GM21528 (cell line): ENCODE measurements at regions not wholly inside any gene's neighbourhood (a gene's known extent, or its start where the extent isn't known, plus 50 kb on each side); places are given as distances from the start of the nearest gene placed in this dataset.
"Not testable (repeated sequence)": the region's sequence is repeated elsewhere in the genome, so short reads cannot be mapped to it uniquely, and the experiment has no call there.

ENCODE experiments used
- ATAC-seq: cut with Tn5 transposase; IDR thresholded peaks from one replicate; pipeline ENCODE4 v1.9.1; 2021; ENCODE audit warnings: mild to moderate bottlenecking, moderate library complexity; ENCODE audit not compliant: unreplicated experiment, low FRiP score

DNA sequence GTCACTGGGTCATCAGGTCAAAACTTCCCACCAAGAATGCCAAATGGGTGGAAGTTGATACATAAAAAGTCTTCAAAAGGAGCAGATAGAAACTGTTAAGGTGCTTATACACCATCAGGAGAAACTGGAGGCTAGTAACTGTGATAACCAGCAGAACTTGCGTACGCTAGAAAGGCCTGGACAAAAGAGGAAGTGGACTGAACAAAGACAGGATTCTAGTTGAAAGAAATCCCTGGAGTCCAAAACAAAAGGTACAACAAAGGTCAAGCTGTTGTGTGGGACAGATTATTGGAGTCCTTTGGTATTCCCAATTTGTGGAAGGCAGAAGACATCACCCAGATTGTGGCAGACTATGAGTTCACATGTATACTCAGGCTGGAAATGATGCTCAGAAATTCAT is 215.8 kb upstream of the PBX1 start:
- no peak for ATAC-seq

DNA sequence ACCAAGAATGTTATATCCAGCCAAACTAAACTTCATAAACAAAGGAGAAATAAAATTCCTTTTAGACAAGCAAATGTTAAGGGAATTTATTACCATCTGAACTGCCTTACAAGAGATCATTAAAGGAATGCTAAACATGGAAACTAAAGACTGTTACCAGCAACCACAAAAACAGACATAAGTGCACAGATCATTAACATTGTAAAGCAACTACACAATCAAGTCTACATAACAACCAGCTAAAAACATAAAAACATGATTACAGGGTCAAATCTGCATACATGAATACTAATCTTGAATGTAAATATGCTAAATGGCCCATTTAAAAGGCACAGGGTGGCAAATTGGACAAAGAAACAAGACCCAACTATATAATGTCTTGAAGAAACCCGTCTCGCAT is 211.0 kb upstream of the PBX1 start:
- no peak for ATAC-seq

GRCh38 chr1:164356511-164356910 is 202.5 kb upstream of the PBX1 start:
- ATAC-seq, result no peak

DNA sequence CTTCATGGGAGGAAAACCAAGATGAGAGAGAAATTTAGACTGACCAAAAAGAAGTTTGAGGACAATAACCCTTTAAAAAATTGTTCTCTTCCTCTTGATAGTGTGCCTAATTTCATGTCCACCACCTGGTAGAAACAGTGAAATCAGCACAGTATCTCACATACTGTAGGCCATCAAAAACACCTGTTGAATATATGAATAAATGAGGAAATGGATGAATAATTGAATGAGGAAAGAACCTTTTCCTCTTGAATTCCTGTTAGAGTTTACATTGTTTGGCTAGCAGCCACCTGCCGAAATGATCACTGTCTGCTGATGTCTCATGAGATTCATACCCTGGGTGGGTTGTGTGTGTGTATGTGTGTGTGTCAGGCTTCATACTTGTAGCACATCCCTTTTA is 198.7 kb upstream of the PBX1 start:
- ATAC-seq, result no peak

GRCh38 chr1:164361927-164362326 is 197.1 kb upstream of the PBX1 start:
- no peak for ATAC-seq

DNA sequence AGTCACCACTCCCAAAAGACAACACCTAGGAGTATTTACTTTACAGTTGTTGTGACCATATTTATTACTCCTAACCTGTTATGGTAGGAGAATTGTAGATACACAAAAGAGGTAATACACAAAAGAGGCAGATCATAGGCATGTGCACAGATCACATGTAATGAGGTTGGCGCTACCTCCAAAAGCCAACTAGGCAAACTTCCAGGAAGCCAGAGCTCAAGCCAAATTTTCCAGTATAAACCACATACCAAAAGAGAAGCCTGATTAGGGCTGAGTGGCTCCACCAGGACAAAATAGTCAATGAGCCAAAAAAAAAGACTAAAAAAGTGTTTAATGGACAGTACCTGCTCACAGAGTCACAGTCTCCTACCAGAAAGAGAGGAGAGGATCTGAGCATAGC is 195.0 kb upstream of the PBX1 start:
- no peak for ATAC-seq

- no peak for ATAC-seq
Measured at GRCh38 chr1:164366014-164366413, 193.0 kb upstream of the PBX1 start.

DNA sequence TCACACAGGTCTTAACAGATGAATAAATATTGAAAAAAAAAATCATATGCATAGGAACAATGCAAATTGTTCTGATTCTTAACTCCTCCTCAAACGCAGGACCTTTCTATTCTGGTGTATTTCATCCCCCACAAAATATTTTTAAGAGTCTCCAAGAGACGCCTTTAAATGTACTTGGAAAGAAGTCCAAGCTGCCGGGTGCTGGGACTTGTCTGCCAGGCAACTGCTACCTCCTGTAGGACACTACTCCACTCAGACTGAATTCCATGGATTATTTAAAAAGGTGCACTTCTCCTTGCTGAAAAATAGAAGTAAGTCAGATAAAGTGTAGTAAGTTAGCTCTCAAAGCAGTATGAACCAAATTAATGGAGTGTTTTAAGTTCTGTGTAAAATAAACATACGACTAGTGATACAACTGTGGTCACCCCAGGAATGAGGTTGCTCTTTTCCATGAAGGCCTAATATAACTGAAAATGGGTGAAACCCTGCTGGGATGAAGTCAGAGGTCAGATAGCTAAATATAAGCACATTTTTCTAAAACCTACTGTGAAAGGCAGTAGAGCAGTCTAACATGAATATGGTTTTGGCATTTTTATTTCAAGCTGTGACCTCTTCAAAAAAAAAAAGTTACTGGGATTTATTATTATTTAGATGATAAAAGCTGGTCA is 189.2 kb upstream of the PBX1 start:
- no peak for ATAC-seq

DNA sequence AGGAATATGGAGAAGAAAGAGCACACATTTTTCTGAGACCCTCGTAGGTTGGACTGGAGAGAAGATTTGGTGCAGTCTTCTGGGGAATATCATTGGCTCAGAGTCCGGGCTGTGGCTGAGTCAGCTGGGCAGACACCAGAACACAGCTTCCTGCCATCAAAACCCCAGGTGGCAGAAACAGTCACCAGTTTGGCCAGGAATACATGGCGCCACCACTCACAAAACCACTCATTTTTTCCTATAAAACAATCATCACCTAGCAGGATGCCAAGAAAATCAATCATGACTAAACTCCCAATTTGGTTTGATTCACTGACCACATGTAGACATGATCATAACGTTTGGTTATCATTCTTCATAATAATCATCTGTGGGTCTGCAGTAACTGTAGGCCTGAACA is 178.1 kb upstream of the PBX1 start:
- no peak for ATAC-seq

GRCh38 chr1:164382384-164382783 is 176.6 kb upstream of the PBX1 start:
- ATAC-seq, result no peak

- no peak for ATAC-seq
Measured at GRCh38 chr1:164384262-164384661, 174.7 kb upstream of the PBX1 start.

DNA sequence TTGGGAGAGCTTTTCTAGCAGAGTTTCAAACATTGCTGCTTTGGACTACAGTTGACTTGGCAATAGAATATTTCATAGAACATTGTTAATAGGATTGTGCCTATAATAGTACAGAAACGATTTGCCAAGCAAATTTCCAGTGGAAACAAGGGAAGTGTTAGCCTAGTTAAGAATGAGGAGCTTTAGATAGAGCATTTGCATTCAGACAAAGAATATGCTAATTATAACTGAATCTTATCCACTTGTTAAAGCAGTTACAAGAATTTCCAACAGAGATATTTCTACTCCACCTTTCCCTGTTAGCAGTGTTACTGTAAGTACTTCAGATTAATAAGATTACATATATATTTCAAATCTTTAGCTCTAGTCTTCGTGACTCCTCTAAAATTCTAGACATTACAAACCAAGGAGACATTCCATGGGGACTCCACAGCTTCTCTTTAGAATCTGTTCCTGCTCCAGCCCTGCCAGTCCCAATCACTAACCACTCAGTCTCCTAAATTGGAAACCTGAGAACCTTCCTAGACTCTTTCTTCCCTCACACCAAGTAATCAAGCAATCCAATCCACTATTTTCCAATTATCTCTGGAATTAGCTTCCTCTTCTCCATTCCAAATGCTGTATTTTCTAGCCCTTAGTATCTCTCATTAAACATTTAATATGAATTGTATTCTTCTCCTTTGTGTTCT is 141.8 kb upstream of the PBX1 start:
- ATAC-seq, result no peak

DNA sequence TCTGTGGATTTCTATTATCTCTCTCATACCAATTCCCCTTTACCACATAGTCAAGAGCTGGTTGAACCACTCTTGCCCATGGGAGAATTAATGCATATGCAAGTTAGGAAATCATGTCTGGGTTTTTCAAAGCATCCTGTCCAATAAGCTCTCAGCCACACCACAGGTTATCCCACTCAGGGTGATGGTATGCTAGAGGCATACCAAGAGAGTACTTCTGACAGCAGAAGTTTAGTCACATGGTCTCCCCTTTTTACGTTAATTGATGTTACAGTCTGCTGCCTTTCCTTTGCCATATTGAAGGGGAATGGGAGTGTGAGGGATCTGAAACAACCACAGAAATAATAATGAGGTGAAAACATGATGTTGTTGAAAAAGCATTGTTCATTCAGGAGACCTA is 135.8 kb upstream of the PBX1 start:
- ATAC-seq, result no peak

- ATAC-seq, result no peak
Measured at GRCh38 chr1:164433141-164433817, 125.7 kb upstream of the PBX1 start.

DNA sequence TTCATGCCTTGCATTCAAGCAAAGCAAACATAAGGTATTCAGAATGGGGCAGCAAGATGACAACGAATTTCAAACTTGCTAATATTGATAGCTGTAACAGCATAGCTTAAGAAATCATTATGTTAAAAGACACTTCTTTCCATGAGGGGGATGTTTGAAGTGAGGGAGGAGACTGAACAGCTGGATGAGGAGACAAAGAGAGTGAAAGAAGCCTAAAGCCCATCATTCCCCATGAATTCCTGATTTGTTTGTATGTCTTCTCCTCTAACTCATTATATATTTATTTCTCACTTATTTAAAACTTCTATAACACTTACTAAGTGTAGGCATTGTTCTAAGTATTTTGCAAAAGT is 125.2 kb upstream of the PBX1 start:
- ATAC-seq, result no peak

- no peak for ATAC-seq
Measured at GRCh38 chr1:164440232-164440631, 118.8 kb upstream of the PBX1 start.

- no peak for ATAC-seq
Measured at GRCh38 chr1:164443166-164443565, 115.8 kb upstream of the PBX1 start.

- no peak for ATAC-seq
Measured at GRCh38 chr1:164443836-164444235, 115.1 kb upstream of the PBX1 start.

DNA sequence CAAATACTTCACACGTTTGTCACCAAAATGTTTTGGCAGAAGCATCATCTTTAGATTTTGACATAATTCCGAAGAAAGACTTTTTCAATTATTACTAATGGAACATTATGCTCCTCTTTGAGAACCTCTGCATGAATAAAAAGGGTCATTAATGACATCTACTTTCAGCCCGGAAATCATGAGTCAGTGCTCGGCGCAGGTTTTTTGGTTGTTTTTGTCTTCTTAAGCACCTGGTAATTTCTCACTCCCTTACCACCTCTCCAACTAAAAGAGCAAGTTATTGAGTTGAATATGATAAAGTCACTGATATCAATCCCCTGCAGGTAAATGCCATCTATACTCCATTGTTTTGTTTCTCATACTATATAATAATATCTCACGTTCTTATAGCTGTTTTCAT is 113.0 kb upstream of the PBX1 start:
- ATAC-seq, result no peak

GRCh38 chr1:164452549-164452948 is 106.4 kb upstream of the PBX1 start:
- ATAC-seq, result no peak

GRCh38 chr1:164456272-164456671 is 102.7 kb upstream of the PBX1 start:
- no peak for ATAC-seq

- not testable (repeated sequence) for ATAC-seq
Measured at GRCh38 chr1:164459176-164459575, 99.8 kb upstream of the PBX1 start.
